ENCODE measurements at regions not wholly inside any gene's neighbourhood (a gene's known extent, or its start where the extent isn't known, plus 50 kb on each side); places are given as distances from the start of the nearest gene placed in this dataset.

GRCh38 chr4:24033626-24034025 lies 143.8 kb upstream of the PPARGC1A start:
- DNase-seq, result no peak

GRCh38 chr4:24032371-24032989 lies 142.6 kb upstream of the PPARGC1A start:
- DNase-seq, result no peak

GRCh38 chr4:24026596-24026995 lies 136.7 kb upstream of the PPARGC1A start:
- DNase-seq, result no peak

GRCh38 chr4:24024605-24025004 lies 134.8 kb upstream of the PPARGC1A start:
- DNase-seq, result no peak

GRCh38 chr4:24024157-24024556 lies 134.3 kb upstream of the PPARGC1A start:
- DNase-seq, result no peak

GRCh38 chr4:24015782-24016181 lies 125.9 kb upstream of the PPARGC1A start:
- no peak for DNase-seq

- no peak for DNase-seq
These were observed 124.0 kb upstream of the PPARGC1A start for GRCh38 chr4:24013668-24014422.

- no peak for DNase-seq
These were observed 121.1 kb upstream of the PPARGC1A start for GRCh38 chr4:24010994-24011393.

- no peak for DNase-seq
These were observed 120.7 kb upstream of the PPARGC1A start for GRCh38 chr4:24010573-24010972.

GRCh38 chr4:24007860-24008261 lies 118.0 kb upstream of the PPARGC1A start:
- no peak for DNase-seq

GRCh38 chr4:24006269-24006668 lies 116.4 kb upstream of the PPARGC1A start:
- no peak for DNase-seq

- no peak for DNase-seq
These were observed 114.1 kb upstream of the PPARGC1A start for GRCh38 chr4:24003926-24004325.

GRCh38 chr4:24003496-24003895 lies 113.6 kb upstream of the PPARGC1A start:
- DNase-seq, result no peak

GRCh38 chr4:24002330-24002966 lies 112.6 kb upstream of the PPARGC1A start:
- no peak for DNase-seq

- no peak for DNase-seq
These were observed 111.9 kb upstream of the PPARGC1A start for GRCh38 chr4:24001486-24002329.

GRCh38 chr4:24000470-24000831 lies 110.6 kb upstream of the PPARGC1A start:
- no peak for DNase-seq

GRCh38 chr4:23999714-24000469 lies 110.0 kb upstream of the PPARGC1A start:
- DNase-seq, result no peak

- DNase-seq, result no peak
These were observed 103.5 kb upstream of the PPARGC1A start for GRCh38 chr4:23993373-23993772.

GRCh38 chr4:23991444-23991843 lies 101.6 kb upstream of the PPARGC1A start:
- DNase-seq, result no peak

GRCh38 chr4:23986270-23986669 lies 96.4 kb upstream of the PPARGC1A start:
- no peak for DNase-seq

- no peak for DNase-seq
These were observed 91.5 kb upstream of the PPARGC1A start for GRCh38 chr4:23981328-23981727.

- no peak for DNase-seq
These were observed 89.7 kb upstream of the PPARGC1A start for GRCh38 chr4:23979534-23979933.

- no peak for DNase-seq
These were observed 88.2 kb upstream of the PPARGC1A start for GRCh38 chr4:23978002-23978401.

Data from DMS79 (cell line).